GM10266 (cell line): ENCODE measurements at regions not wholly inside any gene's neighbourhood (a gene's known extent, or its start where the extent isn't known, plus 50 kb on each side); places are given as distances from the start of the nearest gene placed in this dataset.

Experiments
- DNase-seq: peaks from one replicate; pipeline ENCODE4 v3.0.0; 2012; ENCODE audit errors: extremely low spot score
- CTCF ChIP-seq: IDR thresholded peaks from 2 replicates; pipeline ENCODE4 v1.5.1; 2012; ENCODE audit warnings: mild to moderate bottlenecking, low read depth; ENCODE audit not compliant: control insufficient read depth, insufficient read depth; ENCODE audit errors: missing control alignments

- no peak for DNase-seq
- no peak for TF ChIP-seq CTCF
Observed at GRCh38 chr15:69793781-69794451, 303.8 kb downstream of the TLE3 start.

- no peak for TF ChIP-seq CTCF
- no peak for DNase-seq
Observed at GRCh38 chr15:69794645-69795469, 302.9 kb downstream of the TLE3 start.

GRCh38 chr15:69795601-69796000 lies 302.1 kb downstream of the TLE3 start:
- no peak for TF ChIP-seq CTCF
- no peak for DNase-seq

- TF ChIP-seq CTCF, result no peak
- no peak for DNase-seq
Observed at GRCh38 chr15:69797051-69797595, 300.6 kb downstream of the TLE3 start.

GRCh38 chr15:69797615-69798014 lies 300.1 kb downstream of the TLE3 start:
- DNase-seq, result no peak
- TF ChIP-seq CTCF, result no peak

GRCh38 chr15:69798481-69799250 lies 299.1 kb downstream of the TLE3 start:
- no peak for TF ChIP-seq CTCF
- DNase-seq, result no peak
